GM21515 (cell line): ENCODE measurements at regions not wholly inside any gene's neighbourhood (a gene's known extent, or its start where the extent isn't known, plus 50 kb on each side); places are given as distances from the start of the nearest gene placed in this dataset.
"Not testable (repeated sequence)": the region's sequence is repeated elsewhere in the genome, so short reads cannot be mapped to it uniquely, and the experiment has no call there.

Source experiments
- ATAC-seq: cut with Tn5 transposase; IDR thresholded peaks from one replicate; pipeline ENCODE4 v1.9.1; 2021; ENCODE audit not compliant: unreplicated experiment

- no peak for ATAC-seq
Measured at GRCh38 chr7:101707587-101707986, 78.5 kb upstream of the MYL10 start.

GRCh38 chr7:101708223-101708622 is 79.1 kb upstream of the MYL10 start:
- ATAC-seq = no peak

- no peak for ATAC-seq
Measured at GRCh38 chr7:101712652-101713051, 83.6 kb upstream of the MYL10 start.

GRCh38 chr7:101714097-101714496 is 85.0 kb upstream of the MYL10 start:
- ATAC-seq = no peak

- ATAC-seq = no peak
Measured at GRCh38 chr7:101717628-101718357, 88.7 kb upstream of the MYL10 start.

DNA sequence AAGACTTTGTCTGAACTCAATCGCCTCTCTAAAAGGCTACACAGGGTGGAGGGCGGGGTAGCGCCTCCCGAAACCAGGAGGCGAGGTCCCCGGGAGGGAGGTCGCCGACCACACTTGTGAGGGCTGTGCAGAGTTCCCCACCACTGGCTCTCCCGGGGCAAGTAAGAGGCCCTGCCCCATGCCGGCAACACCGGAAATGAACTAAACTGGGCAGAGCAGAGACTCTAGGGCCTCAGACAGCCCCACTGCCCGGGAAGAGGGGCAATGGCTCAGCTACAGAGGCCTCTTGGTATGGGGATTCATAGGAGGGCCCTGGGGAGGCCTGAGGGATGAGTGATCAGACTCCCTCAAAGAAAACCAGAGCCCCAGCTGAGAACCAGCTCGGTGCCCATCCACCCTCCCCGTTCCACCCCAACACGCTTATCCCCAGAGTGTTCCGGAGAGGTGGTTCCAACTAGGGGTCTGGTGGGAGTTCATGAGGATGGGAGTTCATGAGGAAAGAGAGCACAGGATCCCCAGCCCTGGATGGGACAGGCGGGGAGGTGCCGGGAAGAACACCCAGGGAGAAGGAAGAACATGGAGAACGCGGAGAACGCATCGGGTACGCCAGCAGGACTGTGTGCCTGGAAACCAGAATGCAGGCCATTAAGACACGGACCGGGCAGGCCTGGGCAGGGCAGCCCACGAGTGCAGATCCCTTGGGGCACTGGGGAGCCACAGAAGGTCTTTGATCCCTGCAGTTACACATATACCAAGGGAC is 89.4 kb upstream of the MYL10 start:
- ATAC-seq = no peak

DNA sequence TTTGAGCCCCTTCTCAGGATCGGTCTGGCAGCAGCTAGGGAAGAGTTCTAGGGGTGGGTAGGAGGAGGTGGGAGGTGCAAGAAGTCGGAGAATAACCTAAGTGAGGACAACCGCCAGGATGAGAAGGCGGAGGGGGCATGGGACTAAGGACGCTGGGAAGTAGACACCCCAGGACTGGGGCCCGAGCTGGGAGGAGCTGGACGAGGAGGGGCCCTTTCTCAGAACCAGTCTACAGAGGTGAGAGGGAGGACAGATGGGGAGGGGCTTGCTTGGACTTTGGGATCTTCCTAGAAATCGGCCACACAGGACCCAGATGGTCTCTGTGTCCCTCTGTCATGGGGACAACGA is 90.0 kb upstream of the MYL10 start:
- ATAC-seq = no peak

GRCh38 chr7:101720324-101720723 is 91.2 kb upstream of the MYL10 start:
- no peak for ATAC-seq

DNA sequence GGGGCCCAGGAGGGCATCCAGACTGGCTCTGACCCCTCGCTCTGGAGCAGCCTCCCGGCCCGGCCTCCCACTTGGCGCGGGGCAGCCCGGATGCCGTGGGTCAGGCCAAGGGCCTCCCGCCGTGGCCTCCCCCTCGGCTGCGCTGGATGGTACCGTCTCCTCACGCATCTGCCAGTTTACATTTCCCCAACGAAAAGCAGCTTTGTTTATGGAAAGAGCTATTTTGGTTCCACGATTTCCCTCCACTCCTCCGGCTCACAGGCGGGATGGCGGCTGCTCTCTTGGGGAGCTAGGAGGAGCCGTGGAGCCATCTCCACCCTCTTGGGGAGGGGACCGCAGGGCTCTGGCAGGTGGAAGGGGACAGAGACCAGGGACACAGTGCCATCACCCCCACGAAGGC is 93.2 kb upstream of the MYL10 start:
- no peak for ATAC-seq

DNA sequence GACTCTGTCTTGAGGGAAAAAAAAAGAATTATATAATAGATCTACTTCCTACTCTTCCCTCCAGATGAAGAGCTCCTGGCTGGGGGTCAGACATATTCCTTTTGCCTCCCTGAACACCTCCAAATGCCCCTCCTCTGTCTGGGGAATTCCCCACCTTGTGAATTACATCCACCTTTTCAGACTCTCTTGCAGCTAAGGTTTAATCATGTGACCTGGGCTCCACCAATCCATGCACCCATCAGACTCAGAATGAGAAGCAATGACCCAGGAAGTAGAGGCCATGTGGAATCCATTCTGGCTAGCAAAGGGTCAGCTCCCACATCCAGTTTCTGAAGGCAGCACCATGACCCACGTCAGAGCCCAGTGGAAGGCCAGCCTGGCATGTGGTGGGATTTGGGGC is 93.6 kb upstream of the CUX1 start:
- no peak for ATAC-seq

DNA sequence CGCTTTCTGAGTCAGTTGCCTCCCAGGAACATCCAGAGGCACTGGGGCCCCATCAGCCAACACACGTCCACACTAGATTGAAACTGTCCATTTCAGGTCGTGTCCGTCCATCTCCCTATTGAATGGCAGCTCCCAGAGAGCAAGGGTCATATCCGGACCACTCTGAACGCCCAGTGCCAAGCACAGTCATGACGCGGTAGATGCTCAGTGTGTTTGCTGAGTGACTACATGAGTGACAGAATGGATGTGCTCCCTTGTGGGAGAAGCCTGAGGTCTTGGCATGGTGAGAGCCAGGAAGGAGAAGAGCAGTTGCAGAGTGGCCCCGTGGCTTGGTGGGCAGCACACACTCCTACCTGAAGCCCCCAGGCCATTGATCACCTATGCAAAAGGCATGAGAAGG is 92.5 kb upstream of the CUX1 start:
- ATAC-seq = no peak

GRCh38 chr7:101725921-101726320 is 91.5 kb upstream of the CUX1 start:
- ATAC-seq = no peak

- ATAC-seq = no peak
Measured at GRCh38 chr7:101727184-101727583, 90.2 kb upstream of the CUX1 start.

DNA sequence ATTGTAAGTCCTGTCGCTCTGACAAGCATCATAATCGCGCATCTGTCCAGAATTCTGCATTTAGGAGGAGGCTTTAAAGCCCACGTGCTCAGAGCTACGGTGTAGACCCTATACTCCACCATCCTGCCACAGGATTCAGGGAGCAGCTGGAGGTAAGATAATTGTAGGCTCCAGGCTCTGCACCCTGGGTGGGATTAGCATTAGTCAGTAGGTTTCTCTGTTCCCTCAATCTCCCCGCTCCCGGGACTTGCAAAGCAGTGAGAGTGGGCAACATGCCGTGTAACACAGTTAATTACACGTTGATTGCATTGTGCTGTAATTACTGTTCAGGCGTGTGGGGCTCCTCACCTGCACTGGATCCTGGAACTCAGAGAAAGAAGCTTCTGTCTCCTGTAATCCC is 89.3 kb upstream of the CUX1 start:
- ATAC-seq = no peak

DNA sequence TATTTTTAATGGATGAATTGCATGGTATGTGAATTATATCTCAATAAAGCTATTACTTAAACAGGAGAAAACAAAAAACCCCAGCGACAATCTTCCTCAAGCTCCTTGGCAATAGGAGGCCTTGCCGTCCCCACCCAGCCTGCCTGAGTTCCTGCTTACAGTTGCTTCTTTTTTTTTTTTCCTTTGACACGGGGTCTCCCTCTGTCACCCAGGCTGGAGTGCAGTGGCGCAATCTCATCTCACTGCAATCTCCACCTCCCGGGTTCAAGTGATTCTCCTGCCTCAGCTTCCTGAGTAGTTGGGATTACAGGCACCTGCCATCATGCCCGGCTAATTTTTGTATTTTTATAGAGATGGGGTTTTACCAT is 88.6 kb upstream of the CUX1 start:
- not testable (repeated sequence) for ATAC-seq

GRCh38 chr7:101729241-101729883 is 88.1 kb upstream of the CUX1 start:
- ATAC-seq = no peak

DNA sequence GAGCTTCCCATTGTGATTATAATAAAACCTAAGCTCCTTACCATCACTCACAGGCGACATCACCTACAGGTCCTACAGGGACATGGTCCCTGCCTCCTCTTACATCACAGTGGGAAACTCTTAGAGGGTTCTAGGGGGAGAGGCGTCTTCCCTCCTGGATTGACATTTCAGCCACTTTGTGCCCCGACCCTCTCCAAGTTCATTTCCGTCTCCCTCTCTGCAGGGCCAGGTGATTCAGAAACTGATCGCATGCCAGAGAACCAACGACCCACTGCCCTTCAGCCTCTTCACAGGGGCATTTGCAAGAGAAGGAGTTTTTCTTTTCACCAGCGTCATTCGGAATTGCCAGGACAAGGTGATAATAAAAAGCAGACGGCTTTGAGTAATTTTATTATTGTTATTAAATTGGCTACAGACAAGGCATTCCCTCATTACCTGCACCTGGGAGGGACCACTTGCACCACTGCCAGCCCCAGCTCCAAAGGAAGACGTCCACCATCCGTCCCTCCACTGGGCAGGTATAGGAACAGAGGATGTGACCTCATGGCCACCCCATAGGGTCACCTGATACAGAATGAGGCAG is 85.8 kb upstream of the CUX1 start:
- ATAC-seq = no peak

DNA sequence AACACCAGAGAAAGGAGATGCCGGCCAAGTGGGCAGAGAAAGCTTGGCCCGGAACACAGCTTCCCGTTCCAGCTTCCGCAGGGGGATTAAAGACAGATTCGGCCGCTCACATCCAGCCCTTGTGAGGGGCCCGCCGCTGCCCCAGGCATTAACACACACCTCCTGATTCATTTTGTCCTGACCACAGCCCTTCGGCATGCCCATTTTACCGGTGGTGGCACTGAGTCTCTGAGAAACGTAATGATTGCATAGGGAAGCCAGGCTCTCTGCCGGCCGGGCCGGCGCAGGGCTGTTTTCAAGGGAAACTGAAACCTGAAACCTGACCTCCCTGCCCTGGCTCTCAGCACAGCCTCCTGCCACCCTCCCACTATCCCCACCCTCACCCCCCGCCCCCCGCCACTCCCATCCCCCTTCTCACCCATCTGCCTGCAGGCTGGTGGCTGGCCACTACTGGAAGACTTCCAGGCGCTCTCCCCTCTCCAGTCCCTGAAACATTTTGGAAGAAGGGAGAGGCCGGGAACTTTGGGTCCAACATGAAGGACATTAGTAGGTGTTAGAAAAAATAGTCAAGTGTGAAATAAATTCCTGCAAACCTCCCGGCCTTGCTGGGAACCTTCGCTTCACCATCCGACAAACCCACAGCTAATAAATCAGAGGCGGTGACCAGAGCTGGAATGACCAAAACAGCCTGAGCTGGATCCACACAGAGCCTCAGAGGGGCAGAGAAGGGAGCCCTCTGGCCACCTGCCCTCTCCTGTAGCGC is 83.5 kb upstream of the CUX1 start:
- peak; percentile 58 for ATAC-seq

DNA sequence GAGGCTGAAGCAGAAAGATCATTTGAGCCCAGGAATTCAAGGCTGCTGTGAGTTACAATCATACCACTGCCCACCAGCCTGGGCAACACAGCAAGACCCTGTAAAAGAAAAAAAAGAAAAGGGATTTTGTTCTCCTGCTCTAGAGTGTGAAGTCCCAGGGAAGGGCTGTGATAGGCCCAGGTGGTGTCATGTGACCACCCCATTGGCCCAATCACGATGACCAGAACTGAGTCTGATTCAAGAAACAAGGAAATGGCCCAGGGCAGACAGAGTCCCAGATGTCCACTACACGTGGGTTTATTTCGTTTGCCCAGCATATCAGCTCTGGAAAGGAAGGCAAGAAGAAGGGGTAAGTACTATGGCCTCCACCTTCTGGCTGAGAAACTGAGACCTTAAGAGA is 81.3 kb upstream of the CUX1 start:
- ATAC-seq = no peak

GRCh38 chr7:101739775-101740398 is 77.5 kb upstream of the CUX1 start:
- no peak for ATAC-seq
